IMR-90 (cell line): ENCODE measurements at regions not wholly inside any gene's neighbourhood (a gene's known extent, or its start where the extent isn't known, plus 50 kb on each side); places are given as distances from the start of the nearest gene placed in this dataset.

Source experiments
- ATAC-seq: fragments of 200-7000 bp; cut with Tn5 transposase; 2 replicates; pipeline ENCODE4 v1.9.1; 2020; ENCODE audit warnings: low read depth, mild to moderate bottlenecking, moderate library complexity
- BruUV-seq: library from RNA; stranded (reverse); fragments of 400-500 nt; replicated peaks from 2 replicates; lab custom pipeline; 2021; lab: Mats Ljungman, UMichigan
- CTCF ChIA-PET: fragments of 300-600 bp; formaldehyde crosslinking; extraction: SDS; loops from one replicate; lab custom pipeline; 2021; ENCODE audit warnings: antibody characterized with exemption; lab: Yijun Ruan, JAX
- POLR2A ChIA-PET: fragments of 300-600 bp; sonication (Branson Sonifier 250); formaldehyde crosslinking; loops from one replicate; lab custom pipeline; 2022; ENCODE audit warnings: antibody characterized with exemption; ENCODE audit not compliant: unreplicated experiment; lab: Charles Lee
- DNase-seq: peaks from one replicate; pipeline ENCODE4 v3.0.0; 2013
- H2AFZ ChIP-seq: replicated peaks from 2 replicates; pipeline ENCODE3; 2013; ENCODE audit warnings: low read length, mild to moderate bottlenecking; ENCODE audit not compliant: poor library complexity
- H2AK5ac ChIP-seq: 2 replicates; pipeline ENCODE4 v1.6.1; 2013; ENCODE audit warnings: low read depth, low read length, inconsistent platforms
- H2AK9ac ChIP-seq: replicated peaks from 2 replicates; pipeline ENCODE3; 2013; ENCODE audit warnings: mild to moderate bottlenecking, low read depth, low read length, moderate library complexity; ENCODE audit not compliant: poor library complexity
- H2BK120ac ChIP-seq: 2 replicates; pipeline ENCODE4 v1.6.1; 2013; ENCODE audit warnings: low read depth, low read length, inconsistent platforms
- H2BK15ac ChIP-seq: 3 replicates; pipeline ENCODE4 v1.6.1; 2013; ENCODE audit warnings: low read depth, low read length, inconsistent platforms
- H2BK20ac ChIP-seq: 2 replicates; pipeline ENCODE4 v1.6.1; 2013; ENCODE audit warnings: low read depth, mild to moderate bottlenecking, inconsistent platforms, low read length, moderate library complexity
- H2BK5ac ChIP-seq: 2 replicates; pipeline ENCODE4 v1.6.1; 2013; ENCODE audit warnings: mild to moderate bottlenecking, low read depth, low read length, inconsistent platforms; ENCODE audit not compliant: poor library complexity, severe bottlenecking
- H3K14ac ChIP-seq: replicated peaks from 2 replicates; pipeline ENCODE4 v1.6.1; 2013; ENCODE audit warnings: low read depth, low read length, inconsistent platforms
- H3K18ac ChIP-seq: 2 replicates; pipeline ENCODE4 v1.6.1; 2013; ENCODE audit warnings: low read depth, low read length, control low read depth
- H3K23ac ChIP-seq: 2 replicates; pipeline ENCODE4 v1.6.1; 2013; ENCODE audit warnings: low read depth, low read length, inconsistent platforms
- H3K27ac ChIP-seq: 2 replicates; pipeline ENCODE4 v1.5.1; 2013; ENCODE audit warnings: mild to moderate bottlenecking, control low read depth, low read length; ENCODE audit not compliant: insufficient read depth
- H3K27me3 ChIP-seq: 2 replicates; pipeline ENCODE4 v1.6.1; 2013; ENCODE audit warnings: low read length; ENCODE audit not compliant: control insufficient read depth, insufficient read depth
- H3K36me3 ChIP-seq: 2 replicates; pipeline ENCODE4 v1.6.1; 2013; ENCODE audit warnings: low read length, mixed read lengths; ENCODE audit not compliant: control insufficient read depth, insufficient read depth
- H3K4ac ChIP-seq: 2 replicates; pipeline ENCODE4 v1.6.1; 2013; ENCODE audit warnings: low read depth, low read length, inconsistent platforms
- H3K4me1 ChIP-seq: 2 replicates; pipeline ENCODE4 v1.6.1; 2013; ENCODE audit warnings: low read length, mixed read lengths; ENCODE audit not compliant: control insufficient read depth, insufficient read depth
- H3K4me2 ChIP-seq: 2 replicates; pipeline ENCODE4 v1.6.1; 2013; ENCODE audit warnings: low read depth, mild to moderate bottlenecking, control low read depth, low read length, moderate library complexity
- H3K4me3 ChIP-seq: 2 replicates; pipeline ENCODE4 v1.5.1; 2013; ENCODE audit warnings: low read depth, mild to moderate bottlenecking, control low read depth, low read length, moderate library complexity; ENCODE audit not compliant: insufficient read depth
- H3K56ac ChIP-seq: 2 replicates; pipeline ENCODE4 v1.6.1; 2013; ENCODE audit warnings: low read length, inconsistent platforms; ENCODE audit not compliant: insufficient read depth; ENCODE audit errors: extremely low read depth
- H3K79me1 ChIP-seq, 2 experiments: 2 replicates each; pipeline ENCODE4 v1.6.1; 2013; ENCODE audit warnings: low read length in 2 of 2, inconsistent platforms in 1 of 2, low read depth in 1 of 2
- H3K9ac ChIP-seq: 2 replicates; pipeline ENCODE4 v1.6.1; 2013; ENCODE audit warnings: low read depth, low read length, control low read depth
- H3K9me1 ChIP-seq: 2 replicates; pipeline ENCODE4 v1.6.1; 2013; ENCODE audit warnings: low read length, inconsistent platforms; ENCODE audit not compliant: insufficient read depth
- H3K9me3 ChIP-seq: 2 replicates; pipeline ENCODE4 v1.6.1; 2013; ENCODE audit warnings: low read length; ENCODE audit not compliant: control insufficient read depth, insufficient read depth
- H4K20me1 ChIP-seq: 2 replicates; pipeline ENCODE4 v1.6.1; 2013; ENCODE audit warnings: low read length, inconsistent platforms; ENCODE audit not compliant: insufficient read depth
- H4K5ac ChIP-seq: 2 replicates; pipeline ENCODE4 v1.6.1; 2013; ENCODE audit warnings: mild to moderate bottlenecking, low read depth, low read length, control low read depth
- H4K8ac ChIP-seq, 2 experiments: 2 replicates each; pipeline ENCODE4 v1.6.1; 2013; ENCODE audit warnings: low read depth in 2 of 2, low read length in 2 of 2, control low read depth in 1 of 2, inconsistent platforms in 1 of 2
- H4K91ac ChIP-seq: 2 replicates; pipeline ENCODE4 v1.6.1; 2013; ENCODE audit warnings: low read depth, low read length, inconsistent platforms; ENCODE audit not compliant: insufficient read depth
- CEBPB ChIP-seq: IDR thresholded peaks from 2 replicates; pipeline ENCODE4 v1.6.1; 2012; ENCODE audit warnings: low read depth, low read length, improper control_type of control experiment
- MAFK ChIP-seq: IDR thresholded peaks from 2 replicates; pipeline ENCODE4 v1.6.1; 2012; ENCODE audit warnings: low read depth, low read length, improper control_type of control experiment
- RCOR1 ChIP-seq: IDR thresholded peaks from 2 replicates; pipeline ENCODE4 v1.6.1; 2012; ENCODE audit warnings: mild to moderate bottlenecking, low read length, improper control_type of control experiment; ENCODE audit not compliant: insufficient replicate concordance
- RFX5 ChIP-seq: IDR thresholded peaks from 2 replicates; pipeline ENCODE4 v1.8.0; 2012; ENCODE audit warnings: low read depth, mild to moderate bottlenecking, low read length, moderate library complexity
- WGBS, 2 experiments: methylation state at CpG; one replicate each; pipeline versions ENCODE4 v1.1.5 to v1.1.7; 2013; ENCODE audit warnings: missing lambda C conversion rate in 2 of 2; ENCODE audit not compliant: insufficient read length in 1 of 2; ENCODE audit errors: extremely low coverage in 2 of 2; 5-methylcytosine and 5-hydroxymethylcytosine counted together
- dilution Hi-C: fragments of 300-500 bp; cut with HindIII; formaldehyde crosslinking; loops from one replicate; pipeline ENCODE4 v1.14.3; 2018; ENCODE audit warnings: low sequenced_read_pairs; ENCODE audit not compliant: unreplicated experiment
- in situ Hi-C: fragments of 300-500 bp; cut with MboI; formaldehyde crosslinking; loops from 3 replicates; pipeline ENCODE4 v1.14.3; 2019; ENCODE audit warnings: low sequenced_read_pairs, inconsistent platforms, mixed read lengths
- intact Hi-C: fragments of 100-400 bp; cut with micrococcal nuclease; formaldehyde crosslinking; loops from 2 replicates; pipeline ENCODE4 v1.10.0; 2022

- H3K4me3 ChIP-seq: no peak overlapping the region
- TF ChIP-seq MAFK (no peak), CEBPB (no peak), RCOR1 (no peak), RFX5 (no peak)
- no peak overlapping the region for H2AK5ac ChIP-seq
- H3K9me3 ChIP-seq: 0 out of 2 replicates have a peak, but pooled peaks cover 2% of the 10 kb centered on the region
- in situ Hi-C loops (no loop called here), dilution Hi-C loops (no loop called here), intact Hi-C loops (no loop called here)
- no peaks in the 10 kb centered on the region for H3K27me3 ChIP-seq
- no peak overlapping the region for H3K18ac ChIP-seq
- no peak overlapping the region for H4K8ac ChIP-seq
- H3K27ac ChIP-seq: no peak overlapping the region
- H3K23ac ChIP-seq: no peak overlapping the region
- H3K56ac ChIP-seq: no peak overlapping the region
- H2AFZ ChIP-seq: no peak overlapping the region
- H2AK9ac ChIP-seq: no peak overlapping the region
- no peaks in the 10 kb centered on the region for H3K36me3 ChIP-seq
- H4K20me1 ChIP-seq: no peaks in the 10 kb centered on the region
- no peaks in the 10 kb centered on the region for H3K4me1 ChIP-seq
- no peak overlapping the region for H2BK120ac ChIP-seq
- no peak overlapping the region for H4K5ac ChIP-seq
- H3K79me1 ChIP-seq: no peaks in the 10 kb centered on the region
- no peak overlapping the region for H3K14ac ChIP-seq
- H3K9me1 ChIP-seq: no peaks in the 10 kb centered on the region
- no peak overlapping the region for H3K9ac ChIP-seq
- no peak overlapping the region for H2BK15ac ChIP-seq
- WGBS, 2 experiments: no CpG with 5 or more reads among the region's 3 CpGs
- BruUV-seq: no TSS peak
- DNase-seq: no peak
- CTCF ChIA-PET: no interaction called here
- no peak for ATAC-seq
- POLR2A ChIA-PET: no interaction called here
- H2BK20ac ChIP-seq: no peak overlapping the region
- no peak overlapping the region for H3K4ac ChIP-seq
- no peak overlapping the region for H2BK5ac ChIP-seq
- no peak overlapping the region for H3K4me2 ChIP-seq
- no peak overlapping the region for H4K91ac ChIP-seq
Observed at GRCh38 chr3:76869726-76870384, 170.0 kb upstream of the ROBO2 start.
